Mesodermal cell (in vitro differentiated cells): ENCODE measurements at regions not wholly inside any gene's neighbourhood (a gene's known extent, or its start where the extent isn't known, plus 50 kb on each side); places are given as distances from the start of the nearest gene placed in this dataset.

Experiments used
- H3K27ac ChIP-seq: 2 replicates; pipeline ENCODE4 v1.7.0; 2013; ENCODE audit warnings: mild to moderate bottlenecking, low read depth, low read length, moderate library complexity; ENCODE audit not compliant: severe bottlenecking
- H3K36me3 ChIP-seq: 2 replicates; pipeline ENCODE4 v1.7.1; 2013; ENCODE audit warnings: mild to moderate bottlenecking, low read length, moderate library complexity; ENCODE audit not compliant: control insufficient read depth, insufficient read depth
- H3K4me1 ChIP-seq: one replicate; pipeline ENCODE4 v1.7.1; 2013; ENCODE audit warnings: mild to moderate bottlenecking, low read length; ENCODE audit not compliant: insufficient read depth, control insufficient read depth, poor library complexity, severe bottlenecking
- H3K4me3 ChIP-seq: 2 replicates; pipeline ENCODE4 v1.7.0; 2013; ENCODE audit warnings: low read length, control low read depth, mild to moderate bottlenecking; ENCODE audit not compliant: insufficient read depth, poor library complexity, severe bottlenecking; ENCODE audit errors: extremely low read depth
- H3K9me3 ChIP-seq: 2 replicates; pipeline ENCODE4 v1.7.1; 2013; ENCODE audit warnings: mild to moderate bottlenecking, low read length, moderate library complexity; ENCODE audit not compliant: control insufficient read depth
- WGBS, 2 experiments: methylation state at CpG; one replicate each; pipeline ENCODE4 v1.1.5; 2013; ENCODE audit warnings: missing lambda C conversion rate in 2 of 2; ENCODE audit not compliant: insufficient coverage in 2 of 2; 5-methylcytosine and 5-hydroxymethylcytosine counted together

DNA sequence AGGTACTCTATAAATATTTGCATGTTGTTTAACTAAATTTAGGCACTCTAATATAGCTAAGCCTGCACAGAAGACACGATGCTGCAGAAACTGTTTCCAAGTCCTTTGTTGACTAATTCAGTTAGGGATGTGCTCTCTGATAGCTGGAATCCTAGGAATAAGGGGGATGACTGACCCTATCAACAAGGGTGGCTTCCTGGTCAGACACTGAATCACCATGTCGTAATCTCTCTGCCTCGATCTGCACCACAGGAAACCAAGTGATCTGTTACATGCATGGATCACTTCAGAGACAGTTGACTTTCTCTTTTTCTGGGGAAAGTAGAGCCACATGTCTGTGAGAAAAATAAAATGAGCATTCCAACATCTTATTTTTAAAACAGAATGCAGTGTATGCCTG is 169.1 kb downstream of the GUCY2F start:
- H3K9me3 ChIP-seq, result no peaks in the 10 kb centered on the region
- H3K4me1 ChIP-seq, result peaks cover 7% of the 10 kb centered on the region
- 50% methylated on average over 1 of the region's 3 CpGs; no CpG with 5 or more reads in 1 of the 2 experiments for WGBS, 2 experiments
- no peak overlapping the region for H3K27ac ChIP-seq
- no peak overlapping the region for H3K4me3 ChIP-seq
- no peaks in the 10 kb centered on the region for H3K36me3 ChIP-seq

DNA sequence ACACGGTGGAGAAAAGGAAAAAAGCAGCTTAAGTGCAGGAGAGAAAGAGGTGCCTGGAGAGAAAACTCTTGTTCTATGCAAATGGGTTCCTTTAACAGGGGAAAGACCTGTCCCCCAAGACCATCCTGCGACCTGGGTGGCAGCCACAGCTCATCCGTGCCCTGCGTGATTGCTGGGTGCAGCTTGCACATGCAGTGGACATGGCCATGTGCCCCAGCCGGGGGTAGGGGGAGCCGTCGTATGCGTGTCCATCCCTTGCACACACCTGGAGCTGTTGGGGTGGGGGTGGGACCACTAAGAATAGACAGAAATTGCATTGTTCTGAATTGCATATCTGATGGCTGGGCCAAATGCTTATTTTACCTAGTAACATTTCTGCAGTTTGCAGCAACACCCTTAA is 171.9 kb downstream of the GUCY2F start:
- Histone ChIP-seq H3K27ac (no peak overlapping the region), H3K4me3 (no peak overlapping the region), H3K9me3 (no peaks in the 10 kb centered on the region), H3K36me3 (no peaks in the 10 kb centered on the region), H3K4me1 (peaks cover 7% of the 10 kb centered on the region)
- 96 to 100% methylated on average over 1 to 8 of the region's 8 CpGs for WGBS, 2 experiments

GRCh38 chrX:109301177-109301576 is 180.7 kb downstream of the GUCY2F start:
- Histone ChIP-seq H3K27ac (no peak overlapping the region), H3K9me3 (no peaks in the 10 kb centered on the region), H3K36me3 (no peaks in the 10 kb centered on the region), H3K4me3 (no peak overlapping the region), H3K4me1 (no peaks in the 10 kb centered on the region)
- WGBS, 2 experiments, result 100% methylated on average over 1 of the region's 2 CpGs; no CpG with 5 or more reads in 1 of the 2 experiments

DNA sequence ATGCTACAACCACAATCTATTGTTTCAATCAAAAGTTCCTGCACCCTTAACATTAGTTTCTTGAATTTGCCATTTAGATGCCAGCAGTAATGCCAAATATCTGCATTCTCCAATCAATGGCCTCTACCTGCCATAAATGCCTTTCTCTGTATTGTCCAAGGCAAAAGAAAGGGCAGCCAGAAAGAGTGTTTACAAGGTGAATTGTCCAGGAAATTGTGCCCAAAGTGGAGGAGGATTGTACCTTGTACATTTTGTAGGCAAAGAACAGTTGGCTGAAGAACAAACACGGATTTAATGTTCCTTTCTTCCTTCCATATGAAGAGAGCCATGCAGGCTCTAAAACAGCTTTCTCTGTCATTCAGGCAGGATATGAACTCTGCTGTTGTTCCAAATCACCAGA is 181.5 kb downstream of the GUCY2F start:
- no peak overlapping the region for H3K4me3 ChIP-seq
- H3K36me3 ChIP-seq, result no peaks in the 10 kb centered on the region
- no CpG with 5 or more reads among the region's 1 CpG for WGBS, 2 experiments
- no peaks in the 10 kb centered on the region for H3K4me1 ChIP-seq
- no peaks in the 10 kb centered on the region for H3K9me3 ChIP-seq
- no peak overlapping the region for H3K27ac ChIP-seq

DNA sequence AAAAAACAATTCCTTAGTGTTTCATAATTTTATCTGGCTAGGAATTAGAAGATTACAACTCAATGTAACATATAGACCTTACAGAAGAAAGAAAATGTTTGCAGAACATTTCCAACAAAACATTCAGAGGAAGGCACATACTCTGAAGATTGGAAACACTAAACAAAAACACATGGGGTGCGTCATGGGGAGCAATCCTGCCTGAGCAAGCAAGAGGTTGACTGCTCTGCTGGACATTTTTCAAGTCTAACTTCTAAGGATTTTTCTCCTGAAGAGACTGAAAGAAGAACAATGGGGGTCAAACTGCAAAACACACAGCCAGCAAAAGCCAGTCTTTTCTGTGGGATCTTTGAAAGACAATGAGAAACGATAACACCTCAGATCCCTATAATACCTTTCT is 182.8 kb downstream of the GUCY2F start:
- no peaks in the 10 kb centered on the region for H3K9me3 ChIP-seq
- no CpG with 5 or more reads among the region's 2 CpGs for WGBS, 2 experiments
- no peak overlapping the region for H3K27ac ChIP-seq
- H3K4me3 ChIP-seq, result no peak overlapping the region
- no peaks in the 10 kb centered on the region for H3K36me3 ChIP-seq
- H3K4me1 ChIP-seq, result no peaks in the 10 kb centered on the region

DNA sequence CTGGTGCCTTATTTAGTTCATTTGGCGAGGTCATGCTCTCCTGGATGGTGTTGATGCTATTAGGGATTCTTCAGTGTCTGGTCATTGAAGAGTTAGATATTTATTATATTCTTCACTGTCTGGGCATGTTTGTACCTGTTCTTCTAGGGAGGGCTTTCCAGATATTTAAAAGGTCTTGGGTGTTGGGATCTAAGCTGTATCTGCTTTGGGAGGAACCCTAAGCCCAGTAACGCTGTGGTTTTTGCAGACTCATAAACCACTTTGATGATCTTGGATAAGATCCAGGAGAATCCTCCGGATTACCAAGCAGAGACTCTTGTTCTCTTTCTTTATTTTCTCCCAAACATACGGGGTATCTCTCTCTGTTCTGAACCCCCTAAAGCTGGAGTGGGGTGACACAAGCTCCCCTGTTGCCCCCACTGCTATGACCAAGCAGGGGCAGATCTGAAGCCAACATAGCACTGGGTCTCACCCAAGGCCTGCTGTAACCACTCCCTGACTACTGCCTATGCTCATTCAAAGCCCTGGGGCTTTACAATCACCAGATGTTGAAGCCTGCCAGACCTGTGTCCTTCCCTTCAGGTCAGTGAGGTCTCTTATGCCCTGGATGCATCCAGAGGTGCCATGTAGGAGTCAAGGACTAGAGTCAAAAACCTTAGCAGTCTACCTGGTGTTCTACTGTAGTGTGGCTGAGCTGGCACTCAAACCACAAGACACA is 187.6 kb downstream of the GUCY2F start:
- no peaks in the 10 kb centered on the region for H3K4me1 ChIP-seq
- WGBS, 2 experiments, result 100% methylated on average over 1 of the region's 4 CpGs
- no peak overlapping the region for H3K27ac ChIP-seq
- no peaks in the 10 kb centered on the region for H3K36me3 ChIP-seq
- no peak overlapping the region for H3K4me3 ChIP-seq
- H3K9me3 ChIP-seq, result no peaks in the 10 kb centered on the region

DNA sequence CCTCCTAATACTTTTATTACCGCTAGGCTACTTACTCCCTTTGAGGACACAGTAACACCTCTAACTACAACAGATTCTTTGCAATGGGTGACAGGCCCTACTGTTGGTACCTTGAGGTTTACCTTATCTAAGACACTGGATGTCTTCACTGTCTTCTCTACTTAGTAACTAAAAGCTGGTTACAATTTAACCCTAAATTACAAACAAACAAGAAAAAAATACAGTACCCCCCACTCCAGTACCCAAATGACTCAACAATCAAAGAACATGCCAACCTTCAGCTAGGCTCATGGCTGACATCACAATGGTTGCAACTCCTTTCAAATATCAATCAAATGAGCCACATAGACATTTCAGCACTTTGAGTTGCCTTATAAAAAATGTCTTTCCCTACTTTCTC is 198.0 kb downstream of the GUCY2F start:
- H3K9me3 ChIP-seq, result no peaks in the 10 kb centered on the region
- H3K36me3 ChIP-seq, result no peaks in the 10 kb centered on the region
- no peak overlapping the region for H3K4me3 ChIP-seq
- no peak overlapping the region for H3K27ac ChIP-seq
- H3K4me1 ChIP-seq, result no peaks in the 10 kb centered on the region
- WGBS, 2 experiments, result no CpG with 5 or more reads among the region's 1 CpG

GRCh38 chrX:109281483-109282275 is 200.2 kb downstream of the GUCY2F start:
- Histone ChIP-seq H3K4me1 (no peaks in the 10 kb centered on the region), H3K36me3 (no peaks in the 10 kb centered on the region), H3K9me3 (no peaks in the 10 kb centered on the region), H3K27ac (peak overlapping the region; percentile 36), H3K4me3 (no peak overlapping the region)
- 13% methylated on average over 2 of the region's 3 CpGs; no CpG with 5 or more reads in 1 of the 2 experiments for WGBS, 2 experiments

- 93% methylated on average over 3 of the region's 3 CpGs; no CpG with 5 or more reads in 1 of the 2 experiments for WGBS, 2 experiments
- Histone ChIP-seq H3K27ac (no peak overlapping the region), H3K4me3 (no peak overlapping the region), H3K4me1 (no peaks in the 10 kb centered on the region), H3K36me3 (no peaks in the 10 kb centered on the region), H3K9me3 (no peaks in the 10 kb centered on the region)
Measured at GRCh38 chrX:109274806-109275205, 207.1 kb downstream of the GUCY2F start.

GRCh38 chrX:109270580-109271484 is 211.1 kb downstream of the GUCY2F start:
- Histone ChIP-seq H3K27ac (no peak overlapping the region), H3K36me3 (no peaks in the 10 kb centered on the region), H3K4me3 (no peak overlapping the region), H3K4me1 (no peaks in the 10 kb centered on the region), H3K9me3 (no peaks in the 10 kb centered on the region)
- 60 to 90% methylated on average over 1 of the region's 2 CpGs for WGBS, 2 experiments
